Heart left ventricle (tissue), 13 donors: ENCODE measurements at regions not wholly inside any gene's neighbourhood (a gene's known extent, or its start where the extent isn't known, plus 50 kb on each side); places are given as distances from the start of the nearest gene placed in this dataset.

Experiments used
- POLR2A ChIP-seq, 2 donors: fragments of 450-650 bp; IDR thresholded peaks; one replicate each; pipeline ENCODE4 v1.6.1; 2017; ENCODE audit warnings: antibody characterized with exemption in 2 of 2, mild to moderate bottlenecking in 2 of 2, moderate library complexity in 2 of 2
- TF ChIP-seq, protein P1 (sequence below), 12 donors: fragments of 200-600 bp; sonication (generic) in 4 of 12; IDR thresholded peaks; one replicate each; pipeline versions ENCODE4 v1.5.0 to v1.8.0; 2018 to 2022; ENCODE audit warnings: antibody characterized with exemption in 12 of 12, mild to moderate bottlenecking in 5 of 12
- donor health status: ischemic (EF 13 %, LVEDD 7.1; RV severe dilation, severe dysfunction).
- donor health status: DM: no; HTN: yes; CAD: no.
- donor health status: DM: no; HTN: no; CAD: no.
- donor health status: ischemic (EF 25% LVEDD 6.9; RV normal size, moderate dysfunction).
- donor health status: ischemic (EF 25% LVEDD 5.7; RV mildly dilated, moderate dysfunction).
- donor health status: ischemic (EF 35%, LVEDD 5.7; RV mildly dilated, moderate dysfunction).
- donor health status: nonischemic (EF 11% LVEDD 7.7; RV severe dilation, severe dysfunction).
- donor health status: DM: yes; HTN: yes; CAD: no.
- donor health status: PGD.
- donor health status: ischemic (EF 29% LVEDD 5.4; RV normal size, mild dysfunction).
- donor health status: nonischemic (EF 23%, LVEDD 6.1; RV moderate dilation, normal function).

- TF ChIP-seq, protein P1, sequence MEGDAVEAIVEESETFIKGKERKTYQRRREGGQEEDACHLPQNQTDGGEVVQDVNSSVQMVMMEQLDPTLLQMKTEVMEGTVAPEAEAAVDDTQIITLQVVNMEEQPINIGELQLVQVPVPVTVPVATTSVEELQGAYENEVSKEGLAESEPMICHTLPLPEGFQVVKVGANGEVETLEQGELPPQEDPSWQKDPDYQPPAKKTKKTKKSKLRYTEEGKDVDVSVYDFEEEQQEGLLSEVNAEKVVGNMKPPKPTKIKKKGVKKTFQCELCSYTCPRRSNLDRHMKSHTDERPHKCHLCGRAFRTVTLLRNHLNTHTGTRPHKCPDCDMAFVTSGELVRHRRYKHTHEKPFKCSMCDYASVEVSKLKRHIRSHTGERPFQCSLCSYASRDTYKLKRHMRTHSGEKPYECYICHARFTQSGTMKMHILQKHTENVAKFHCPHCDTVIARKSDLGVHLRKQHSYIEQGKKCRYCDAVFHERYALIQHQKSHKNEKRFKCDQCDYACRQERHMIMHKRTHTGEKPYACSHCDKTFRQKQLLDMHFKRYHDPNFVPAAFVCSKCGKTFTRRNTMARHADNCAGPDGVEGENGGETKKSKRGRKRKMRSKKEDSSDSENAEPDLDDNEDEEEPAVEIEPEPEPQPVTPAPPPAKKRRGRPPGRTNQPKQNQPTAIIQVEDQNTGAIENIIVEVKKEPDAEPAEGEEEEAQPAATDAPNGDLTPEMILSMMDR (IDR thresholded peaks at IDR 0.05): no peak
- no peak for TF ChIP-seq POLR2A (IDR thresholded peaks at IDR 0.05)
These were observed 435.0 kb upstream of the SPRED2 start for GRCh38 chr2:65867446-65867845.
